SK-N-DZ (cell line): ENCODE measurements at regions not wholly inside any gene's neighbourhood (a gene's known extent, or its start where the extent isn't known, plus 50 kb on each side); places are given as distances from the start of the nearest gene placed in this dataset.

Experiments
- DNase-seq: peaks from one replicate; pipeline ENCODE4 v3.0.0-alpha.2; 2015; ENCODE audit warnings: low spot score

GRCh38 chr5:89932771-89933181 is 476.8 kb downstream of the CETN3 start:
- no peak for DNase-seq

GRCh38 chr5:89930591-89931392 is 478.8 kb downstream of the CETN3 start:
- no peak for DNase-seq

DNA sequence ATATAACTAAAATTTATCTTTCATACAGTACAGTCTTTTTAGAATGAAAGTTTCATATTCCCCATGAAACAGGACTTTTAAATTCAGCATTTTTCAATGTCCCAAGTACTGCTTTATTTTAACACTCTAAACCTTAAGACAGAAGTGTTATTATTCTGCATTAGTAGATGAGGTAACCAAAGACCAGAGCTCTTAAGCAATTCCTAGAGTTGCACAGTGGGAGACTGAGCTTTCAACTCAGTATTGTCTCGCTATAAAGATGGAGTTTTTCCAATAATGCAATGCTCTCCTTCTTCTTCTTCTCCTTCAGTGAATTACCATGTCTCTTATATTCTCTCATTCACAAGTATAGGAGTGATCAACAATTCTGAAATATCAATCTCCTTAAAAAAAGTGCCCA is 479.7 kb downstream of the CETN3 start:
- no peak for DNase-seq

DNA sequence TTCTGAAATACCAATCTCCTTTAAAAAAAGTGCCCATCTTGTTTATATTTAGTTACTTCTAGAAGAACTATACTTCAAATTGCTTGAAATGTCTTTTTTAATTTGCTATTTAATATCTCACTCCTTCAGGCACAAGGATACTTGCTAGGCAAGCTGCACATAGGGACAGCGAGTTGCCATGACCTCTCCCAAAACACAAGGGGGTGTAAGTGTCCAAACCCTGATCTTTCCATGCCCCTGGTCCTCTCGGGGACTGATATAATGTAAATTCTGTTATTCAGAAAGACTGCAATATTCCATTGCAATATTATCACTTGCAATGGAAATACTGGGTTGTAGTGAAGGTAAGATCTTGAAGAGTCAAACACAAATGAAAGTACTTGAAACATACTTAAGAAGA is 480.4 kb downstream of the CETN3 start:
- DNase-seq = no peak

- no peak for DNase-seq
These were observed 487.4 kb downstream of the CETN3 start for GRCh38 chr5:89922161-89922560.

- no peak for DNase-seq
These were observed 492.4 kb downstream of the CETN3 start for GRCh38 chr5:89917112-89917511.

- no peak for DNase-seq
These were observed 493.4 kb downstream of the CETN3 start for GRCh38 chr5:89916131-89916530.

- DNase-seq = no peak
These were observed 500.7 kb downstream of the CETN3 start for GRCh38 chr5:89908876-89909275.

DNA sequence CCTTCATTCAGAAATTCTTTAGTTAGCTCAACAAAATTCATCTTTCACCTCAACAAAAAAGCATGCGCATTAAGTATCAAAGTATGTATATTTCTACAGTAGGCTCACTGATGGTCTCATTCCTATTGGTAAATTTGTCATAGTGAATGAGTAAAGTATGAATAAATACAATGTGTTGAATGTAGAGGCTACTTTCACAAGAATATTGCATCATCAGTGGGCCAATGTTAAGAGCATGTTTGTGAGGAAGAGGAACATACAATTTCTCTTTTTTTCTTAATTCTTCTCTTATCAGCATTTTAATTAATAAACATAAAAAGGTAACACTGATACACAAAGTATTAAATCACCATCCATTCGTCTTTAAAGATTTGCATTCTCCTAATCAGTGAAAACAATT is 505.1 kb downstream of the CETN3 start:
- DNase-seq = no peak

- DNase-seq = no peak
These were observed 507.6 kb downstream of the CETN3 start for GRCh38 chr5:89901983-89902382.

- no peak for DNase-seq
These were observed 508.2 kb downstream of the CETN3 start for GRCh38 chr5:89901346-89901745.

DNA sequence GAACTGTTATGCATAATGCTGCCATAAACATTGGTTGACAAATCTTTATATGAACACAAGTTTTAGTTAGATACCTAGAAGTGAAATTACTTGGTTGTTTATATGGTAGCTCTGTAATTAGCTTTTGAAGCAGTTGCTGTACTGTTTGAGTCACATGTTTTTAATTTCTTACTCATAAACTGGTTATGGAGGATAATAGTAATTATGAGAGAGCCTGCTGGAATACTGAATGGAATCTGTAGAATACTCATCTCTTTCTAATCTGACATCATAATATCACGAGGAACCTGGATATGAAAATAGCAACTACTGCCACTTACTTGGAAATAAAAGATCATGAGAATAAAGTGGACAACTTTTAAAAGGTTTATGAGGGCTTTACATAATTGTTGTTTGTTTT is 509.2 kb downstream of the CETN3 start:
- no peak for DNase-seq

DNA sequence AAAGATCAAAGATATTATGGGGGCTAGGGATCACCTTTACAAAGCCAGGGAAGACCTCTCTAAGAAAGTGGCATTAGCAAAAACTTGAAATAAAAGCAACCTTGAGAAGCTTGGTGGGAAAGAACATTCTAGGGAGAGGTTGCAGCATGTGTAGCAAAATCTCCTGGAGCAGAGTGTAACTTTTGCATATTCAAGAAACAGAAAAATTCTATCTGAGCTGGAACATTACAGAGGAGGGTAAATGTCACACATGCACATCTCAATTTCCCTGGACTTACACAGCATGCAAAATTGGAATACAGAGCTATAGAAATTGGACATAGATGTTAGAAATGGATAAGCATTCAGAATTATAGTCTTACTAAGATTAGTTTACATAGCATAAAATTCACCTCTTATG is 510.0 kb downstream of the CETN3 start:
- no peak for DNase-seq

- no peak for DNase-seq
These were observed 516.0 kb downstream of the CETN3 start for GRCh38 chr5:89893546-89893945.

DNA sequence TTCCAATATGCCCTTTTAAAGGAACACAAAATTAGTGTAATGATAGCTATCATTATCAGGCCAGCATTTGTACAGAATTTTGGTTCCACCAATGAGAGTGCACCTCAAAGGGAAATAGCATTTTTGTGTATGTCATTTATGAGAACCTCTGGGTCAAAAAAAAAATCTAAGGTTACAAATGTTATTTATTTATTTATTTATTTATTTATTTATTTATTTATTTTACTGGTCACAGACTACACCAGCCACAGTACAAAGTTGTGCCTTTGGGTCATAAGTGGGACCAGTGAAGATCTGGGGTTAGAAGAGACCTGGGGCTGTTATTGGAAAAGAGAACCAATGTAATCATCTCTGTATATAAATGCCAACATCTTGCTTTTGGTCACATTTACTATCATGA is 523.9 kb downstream of the CETN3 start:
- no peak for DNase-seq

DNA sequence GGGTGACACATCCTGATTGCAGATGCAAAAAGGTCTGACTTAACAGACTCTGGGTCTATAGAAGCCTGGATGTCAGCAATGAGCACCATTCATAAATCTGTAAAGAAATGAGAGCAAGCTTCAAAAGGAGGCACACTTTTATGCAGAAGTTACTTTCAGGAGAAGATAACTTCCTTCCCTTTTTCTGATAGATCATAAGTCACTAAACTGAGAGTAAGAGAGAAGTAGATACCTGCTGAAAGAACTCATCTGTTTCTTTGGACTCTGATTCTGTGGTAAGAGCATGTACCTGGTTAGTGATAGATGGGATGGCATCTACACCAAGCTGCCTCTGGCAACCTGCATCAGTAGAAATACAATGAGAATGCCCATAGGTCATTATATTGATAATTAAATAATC is 525.6 kb downstream of the CETN3 start:
- DNase-seq = no peak

DNA sequence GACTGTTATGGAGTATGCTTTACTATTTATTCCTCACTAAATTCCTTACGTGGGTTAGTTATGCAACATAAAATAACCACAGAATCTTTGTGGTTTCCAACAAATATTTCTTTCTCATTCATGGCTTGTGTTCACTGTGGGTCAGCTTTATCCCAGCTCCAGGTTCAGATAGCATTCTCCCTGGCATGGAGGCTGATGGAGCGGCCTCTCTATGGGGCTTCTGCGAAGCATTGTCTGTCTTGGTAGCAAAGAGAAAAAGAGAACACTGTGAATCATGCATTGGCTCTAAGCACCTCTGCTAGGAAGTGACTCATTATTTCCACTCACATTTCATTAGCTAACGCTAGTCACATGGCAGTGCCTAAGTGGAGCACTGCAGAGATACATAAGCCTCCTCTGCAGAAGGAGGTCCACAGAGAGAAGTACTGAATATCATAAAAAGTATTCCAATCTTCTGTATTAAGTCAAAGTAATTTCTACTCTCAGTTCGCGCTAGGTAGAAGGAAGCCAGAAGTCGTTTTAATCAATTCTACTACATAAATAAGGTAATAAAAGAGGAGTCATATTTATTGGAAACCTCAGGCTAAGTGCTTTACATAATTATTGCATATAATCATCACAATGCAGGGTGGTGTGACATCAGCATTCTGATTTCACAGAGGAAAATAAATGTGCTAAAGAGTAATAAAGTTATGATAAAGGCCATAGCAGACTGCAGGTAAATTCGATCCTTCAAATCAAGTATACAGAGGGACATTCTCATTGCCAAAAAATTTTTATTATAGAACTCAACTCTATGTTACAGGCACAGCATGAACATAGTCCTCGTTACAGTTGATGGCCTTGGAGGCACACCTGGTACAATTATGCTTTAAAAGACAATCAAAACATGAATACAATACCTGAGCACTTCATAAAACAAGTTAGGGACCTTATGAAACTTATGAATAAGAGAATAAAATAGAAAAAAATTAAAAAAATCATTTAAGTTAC is 531.1 kb downstream of the CETN3 start:
- DNase-seq = no peak

- no peak for DNase-seq
These were observed 537.6 kb downstream of the CETN3 start for GRCh38 chr5:89871906-89872305.

DNA sequence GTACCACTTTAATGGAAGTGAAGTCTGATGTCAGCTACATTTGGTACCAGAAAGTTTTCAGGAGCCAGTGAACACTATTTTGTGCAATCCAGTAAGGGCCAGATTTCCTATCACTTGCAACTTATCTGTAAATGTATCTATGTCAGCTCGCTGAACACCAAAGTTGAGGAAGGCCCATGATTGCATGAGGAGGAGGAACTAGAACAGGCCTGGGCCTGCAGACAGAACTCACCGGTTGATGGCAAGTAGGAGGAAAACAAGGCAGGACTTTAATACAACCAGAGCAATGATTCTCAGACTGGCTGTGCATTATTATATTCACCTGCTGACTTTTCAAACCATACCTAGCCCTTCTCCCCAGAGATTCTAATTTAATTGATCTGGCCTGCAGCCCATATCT is 540.2 kb downstream of the CETN3 start:
- DNase-seq = no peak

GRCh38 chr5:89866410-89866809 is 543.1 kb downstream of the CETN3 start:
- DNase-seq = no peak

GRCh38 chr5:89864941-89865340 is 544.6 kb downstream of the CETN3 start:
- DNase-seq = no peak

GRCh38 chr5:89857790-89858189 is 551.8 kb downstream of the CETN3 start:
- no peak for DNase-seq

DNA sequence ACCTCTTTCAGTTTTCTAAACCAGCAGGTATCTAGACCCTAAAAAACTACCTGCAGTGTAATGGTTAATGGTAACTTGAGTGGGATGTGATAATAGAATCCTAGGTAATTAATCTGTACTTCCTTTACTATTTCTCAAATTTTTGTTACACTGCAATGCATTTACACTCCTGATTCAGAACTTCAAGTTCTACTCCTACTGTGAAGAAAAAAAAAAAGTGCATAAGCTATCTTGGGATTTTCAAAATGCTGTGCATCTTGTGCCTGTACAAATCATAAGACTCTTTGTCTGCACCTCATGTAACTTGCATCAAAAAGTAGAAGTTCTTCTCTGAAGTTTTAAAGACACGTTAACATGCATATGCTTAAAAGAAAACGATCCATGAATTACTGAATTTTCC is 554.1 kb downstream of the CETN3 start:
- DNase-seq = no peak
